ENCODE measurements at regions not wholly inside any gene's neighbourhood (a gene's known extent, or its start where the extent isn't known, plus 50 kb on each side); places are given as distances from the start of the nearest gene placed in this dataset.

- Histone ChIP-seq H3K27ac (no peak overlapping the region), H3K4me1 (no peaks in the 10 kb centered on the region), H3K4me3 (no peak overlapping the region), H3K27me3 (no peaks in the 10 kb centered on the region), H3K9me3 (peaks cover 0 to 8% of the 10 kb centered on the region in 2 donors), H3K36me3 (no peaks in the 10 kb centered on the region)
- TF ChIP-seq CTCF (IDR thresholded peaks at IDR 0.05) = no peak
- no peak for DNase-seq (ENCODE audit: low spot score)
These were observed 530.8 kb upstream of the CLINT1 start for GRCh38 chr5:158389786-158390185.

DNA sequence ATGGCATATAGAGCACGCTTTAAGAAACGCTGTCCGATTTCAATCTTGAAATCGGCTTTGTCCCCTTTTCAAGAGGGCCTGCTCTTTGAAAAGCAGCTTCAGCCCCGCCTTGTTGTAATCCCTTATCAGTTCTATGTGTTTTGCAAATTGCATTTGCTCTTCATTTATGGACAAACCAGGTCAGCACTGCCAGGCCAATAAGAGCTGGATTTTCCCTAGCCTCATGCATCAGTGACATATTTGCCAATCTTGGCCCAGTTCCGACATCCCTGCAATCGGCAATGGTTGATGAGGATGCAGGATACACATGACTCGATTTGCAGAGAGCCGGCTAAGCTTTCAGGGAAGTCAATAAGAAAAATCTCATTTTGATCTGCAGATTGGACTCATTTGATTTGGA lies 529.1 kb upstream of the CLINT1 start:
- no peaks in the 10 kb centered on the region for H3K36me3 ChIP-seq
- peaks cover 0 to 4% of the 10 kb centered on the region in 2 donors for H3K4me1 ChIP-seq
- DNase-seq (ENCODE audit: low spot score) = no peak
- H3K27ac ChIP-seq = no peak overlapping the region
- no peak overlapping the region for H3K4me3 ChIP-seq
- no peak for TF ChIP-seq CTCF (IDR thresholded peaks at IDR 0.05)
- no peaks in the 10 kb centered on the region for H3K27me3 ChIP-seq
- peaks cover 0 to 8% of the 10 kb centered on the region in 2 donors for H3K9me3 ChIP-seq

DNA sequence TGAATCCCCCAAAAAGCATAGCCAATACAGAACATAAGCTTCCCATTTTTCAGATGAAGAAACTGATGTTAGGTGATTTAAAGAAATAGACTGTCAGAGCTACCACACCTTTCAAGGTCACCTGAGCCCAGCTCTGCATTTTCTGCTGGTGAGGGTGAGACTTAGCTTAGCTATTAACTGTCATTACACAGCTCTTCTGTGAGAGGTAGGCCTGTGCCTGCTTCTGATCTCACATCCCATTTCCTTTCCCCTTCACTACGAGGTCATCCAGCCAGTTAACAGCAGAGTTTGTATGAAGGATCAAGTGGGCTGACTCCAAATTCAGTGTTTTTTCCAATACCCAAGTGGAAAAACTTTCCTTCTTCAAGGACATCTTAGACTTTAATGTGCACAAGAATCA lies 528.6 kb upstream of the CLINT1 start:
- Histone ChIP-seq H3K36me3 (no peaks in the 10 kb centered on the region), H3K27ac (no peak overlapping the region), H3K4me1 (peaks cover 0 to 9% of the 10 kb centered on the region in 2 donors), H3K4me3 (no peak overlapping the region), H3K27me3 (no peaks in the 10 kb centered on the region), H3K9me3 (peaks cover 0 to 8% of the 10 kb centered on the region in 2 donors)
- no peak for TF ChIP-seq CTCF (IDR thresholded peaks at IDR 0.05)
- no peak for DNase-seq (ENCODE audit: low spot score)

- Histone ChIP-seq H3K27me3 (no peaks in the 10 kb centered on the region), H3K27ac (no peak overlapping the region), H3K9me3 (peaks cover 0 to 8% of the 10 kb centered on the region in 2 donors), H3K36me3 (no peaks in the 10 kb centered on the region), H3K4me3 (no peak overlapping the region), H3K4me1 (peaks cover 0 to 9% of the 10 kb centered on the region in 2 donors)
- no peak for DNase-seq (ENCODE audit: low spot score)
- TF ChIP-seq CTCF (IDR thresholded peaks at IDR 0.05) = no peak
These were observed 527.0 kb upstream of the CLINT1 start for GRCh38 chr5:158385982-158386381.

DNA sequence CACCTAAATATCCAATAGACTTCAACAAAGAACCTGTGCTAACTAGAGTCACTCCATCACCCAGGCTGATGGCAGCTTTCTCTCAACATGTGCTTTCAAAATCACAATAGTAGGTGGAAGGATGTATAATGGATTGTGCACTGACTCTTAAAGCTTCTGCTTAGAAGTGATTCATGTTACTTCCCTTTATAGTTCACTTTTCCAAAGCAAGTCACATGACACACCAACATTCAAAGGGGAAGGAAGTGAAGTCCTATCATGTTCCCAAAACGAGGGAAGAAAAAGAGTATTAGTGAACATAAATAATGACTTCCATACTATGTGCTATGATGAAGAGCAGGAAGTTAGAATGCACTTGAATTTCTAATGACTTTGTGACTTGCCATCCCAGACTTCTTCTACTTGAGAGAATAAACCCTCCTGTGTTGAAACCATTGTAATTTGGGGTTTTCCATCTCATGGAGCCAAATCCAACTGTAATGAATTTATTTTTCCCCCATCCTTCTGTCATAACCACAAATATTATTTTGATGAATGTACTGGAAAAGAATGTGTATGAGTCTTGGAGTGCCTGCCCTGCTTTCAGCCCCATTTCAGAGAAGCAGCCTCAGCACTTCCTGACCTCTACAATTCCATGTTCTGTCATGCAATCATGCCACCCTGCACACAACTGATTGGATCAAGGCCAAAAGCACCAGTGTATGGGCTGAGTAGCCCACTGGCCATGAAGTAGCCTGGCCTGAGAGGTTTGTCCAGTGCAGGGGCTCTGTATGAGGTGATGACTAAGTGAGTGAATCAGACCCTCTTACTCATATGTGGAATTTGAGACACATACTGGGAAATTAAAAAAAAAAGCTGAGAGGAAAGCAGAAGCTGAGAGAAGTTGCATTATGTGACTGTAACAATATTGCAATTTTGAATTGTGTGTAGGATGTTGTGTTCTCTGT lies 525.9 kb upstream of the CLINT1 start:
- H3K27me3 ChIP-seq = no peaks in the 10 kb centered on the region
- no peak for TF ChIP-seq CTCF (IDR thresholded peaks at IDR 0.05)
- H3K27ac ChIP-seq = no peak overlapping the region
- no peak overlapping the region for H3K4me3 ChIP-seq
- H3K4me1 ChIP-seq = peaks cover 0 to 9% of the 10 kb centered on the region in 2 donors
- no peaks in the 10 kb centered on the region for H3K36me3 ChIP-seq
- no peak for DNase-seq (ENCODE audit: low spot score)
- peaks cover 0 to 8% of the 10 kb centered on the region in 2 donors for H3K9me3 ChIP-seq
